ENCODE measurements at regions not wholly inside any gene's neighbourhood (a gene's known extent, or its start where the extent isn't known, plus 50 kb on each side); places are given as distances from the start of the nearest gene placed in this dataset.

GRCh38 chr2:205903549-205904129 lies 182.3 kb downstream of the INO80D start (continued):
- TF ChIP-seq SMAD1 (CRISPR knock-in tag; IDR thresholded peaks at IDR 0.05; ENCODE audit: borderline replicate concordance, low read depth) (no peak), FOSL1 (CRISPR knock-in tag; IDR thresholded peaks at IDR 0.05; ENCODE audit: borderline replicate concordance) (no peak), FOXA3 (CRISPR knock-in tag; IDR thresholded peaks at IDR 0.05) (peak; percentile 52), ZNF235 (CRISPR knock-in tag; IDR thresholded peaks at IDR 0.05; ENCODE audit: borderline replicate concordance) (no peak), AFF4 (CRISPR knock-in tag; IDR thresholded peaks at IDR 0.05) (no peak), ZNF768 (CRISPR knock-in tag; IDR thresholded peaks at IDR 0.05) (0 out of 2 replicates have a peak, but pooled peaks have one; percentile 15), RNF2 (conservative IDR thresholded peaks at IDR 0.05; ENCODE audit: low read depth) (0 out of 2 replicates have a peak, but pooled peaks have one; percentile 46), ZMYM4 (CRISPR knock-in tag; IDR thresholded peaks at IDR 0.05) (peak; percentile 60), FOSL2 (CRISPR knock-in tag; IDR thresholded peaks at IDR 0.05) (0 out of 2 replicates have a peak, but pooled peaks have one; percentile 33), ZNF350 (CRISPR knock-in tag; IDR thresholded peaks at IDR 0.05; ENCODE audit: borderline replicate concordance, low read depth) (0 out of 2 replicates have a peak, but pooled peaks have one; percentile 31), ARID5B (CRISPR knock-in tag; IDR thresholded peaks at IDR 0.05) (peak; percentile 42), BCL6 (CRISPR knock-in tag; IDR thresholded peaks at IDR 0.05) (peak; percentile 31; the same call in 1 of the 2 replicates), FOXP4 (CRISPR knock-in tag; IDR thresholded peaks at IDR 0.05) (0 out of 2 replicates have a peak, but pooled peaks have one; percentile 16), NFIB (CRISPR knock-in tag; IDR thresholded peaks at IDR 0.05; ENCODE audit: borderline replicate concordance) (peak; percentile 83; the same call in 1 of the 2 replicates), ARID3A (IDR thresholded peaks at IDR 0.05; ENCODE audit: low read depth, low read length) (peak; percentile 28; the same call in 1 of the 2 replicates), ETV5 (CRISPR knock-in tag; IDR thresholded peaks at IDR 0.05; ENCODE audit: borderline replicate concordance) (peak; percentile 90), ZNF12 (CRISPR knock-in tag; IDR thresholded peaks at IDR 0.05) (no peak), ADNP (CRISPR knock-in tag; IDR thresholded peaks at IDR 0.05) (no peak)

Measured in HepG2 (cell line).